ENCODE measurements at regions not wholly inside any gene's neighbourhood (a gene's known extent, or its start where the extent isn't known, plus 50 kb on each side); places are given as distances from the start of the nearest gene placed in this dataset.

- TF ChIP-seq EP300 (IDR thresholded peaks at IDR 0.05) = no peak
- TF ChIP-seq POLR2A (IDR thresholded peaks at IDR 0.05; ENCODE audit: low read length) = no peak
- no peak for TF ChIP-seq CTCF (IDR thresholded peaks at IDR 0.05)
- TF ChIP-seq MAX (IDR thresholded peaks at IDR 0.05) = no peak
- no peak for TF ChIP-seq HMGXB4 (CRISPR knock-in tag; IDR thresholded peaks at IDR 0.05; ENCODE audit: borderline replicate concordance)
- no peak for TF ChIP-seq CBX2 (IDR thresholded peaks at IDR 0.05; ENCODE audit: borderline replicate concordance, low read depth)
- no peak for TF ChIP-seq REST (IDR thresholded peaks at IDR 0.05)
- TF ChIP-seq FOSL2 (IDR thresholded peaks at IDR 0.05) = no peak
- no peak for TF ChIP-seq FOSL2 (CRISPR knock-in tag; IDR thresholded peaks at IDR 0.05)
- TF ChIP-seq RFX5 (IDR thresholded peaks at IDR 0.05) = no peak
- TF ChIP-seq RARB (CRISPR knock-in tag; IDR thresholded peaks at IDR 0.05) = no peak
- TF ChIP-seq RNF2 (IDR thresholded peaks at IDR 0.05; ENCODE audit: borderline replicate concordance, low read depth) = no peak
- TF ChIP-seq HDAC2 (IDR thresholded peaks at IDR 0.05) = no peak
- TF ChIP-seq CHD4 (IDR thresholded peaks at IDR 0.05; ENCODE audit: borderline replicate concordance) = no peak
- TF ChIP-seq BCL3 (IDR thresholded peaks at IDR 0.05) = no peak
These were observed 54.8 kb upstream of the SOX1 start for GRCh38 chr13:112012016-112012704.

Data from A549 (cell line).